ENCODE measurements at regions not wholly inside any gene's neighbourhood (a gene's known extent, or its start where the extent isn't known, plus 50 kb on each side); places are given as distances from the start of the nearest gene placed in this dataset.

GRCh38 chr1:38308780-38309179 is 262.2 kb upstream of the POU3F1 start (continued):
- TF ChIP-seq TRIM24 (IDR thresholded peaks at IDR 0.05) = peak in 1 of 2 experiments; percentile 51; a peak in 1 of 4 replicates
- peak; percentile 83 for TF ChIP-seq PRDM10 (IDR thresholded peaks at IDR 0.05; ENCODE audit: partially characterized antibody)
- no peak for TF ChIP-seq SRSF7 (optimal IDR thresholded peaks at IDR 0.05; ENCODE audit: low read depth, low read length)
- peak; percentile 50; the same call in 1 of the 2 replicates for TF ChIP-seq RNF2 (IDR thresholded peaks at IDR 0.05)
- peak; percentile 87 for TF ChIP-seq DPF2 (IDR thresholded peaks at IDR 0.05)
- TF ChIP-seq NCOR1 (IDR thresholded peaks at IDR 0.05) = peak; percentile 28; the same call in 1 of the 2 replicates
- peak; percentile 30; the same call in 1 of the 2 replicates for TF ChIP-seq SMARCE1 (IDR thresholded peaks at IDR 0.05)
- peak; percentile 75 for TF ChIP-seq ZNF592 (IDR thresholded peaks at IDR 0.05)
- peak; percentile 30; the same call in 1 of the 2 replicates for TF ChIP-seq ATF3 (IDR thresholded peaks at IDR 0.05)
- no peak for TF ChIP-seq ATF3 (CRISPR knock-in tag; conservative IDR thresholded peaks at IDR 0.05)

Measured in K562 (cell line).